ENCODE measurements at regions not wholly inside any gene's neighbourhood (a gene's known extent, or its start where the extent isn't known, plus 50 kb on each side); places are given as distances from the start of the nearest gene placed in this dataset.

DNA sequence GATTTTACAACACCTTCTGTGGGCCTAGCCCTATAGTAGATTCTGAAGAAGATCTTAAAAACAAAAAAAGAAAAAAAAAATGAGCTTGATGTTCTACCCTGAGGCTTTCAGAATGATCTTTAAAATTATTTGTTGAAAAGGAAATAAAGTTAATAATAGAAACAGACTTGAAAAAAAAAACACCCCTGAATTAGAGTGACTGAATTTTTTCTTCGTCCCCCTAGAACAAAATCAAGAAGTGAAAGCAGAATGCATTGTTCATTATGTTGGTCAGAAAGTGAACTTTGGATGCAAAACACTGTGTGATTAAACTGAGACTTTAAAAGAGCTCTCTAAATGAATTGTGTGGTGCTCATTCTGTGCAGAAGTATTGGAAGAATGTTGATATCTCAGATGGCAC lies 1384.4 kb upstream of the PIK3C3 start:
- TF ChIP-seq, protein P1, sequence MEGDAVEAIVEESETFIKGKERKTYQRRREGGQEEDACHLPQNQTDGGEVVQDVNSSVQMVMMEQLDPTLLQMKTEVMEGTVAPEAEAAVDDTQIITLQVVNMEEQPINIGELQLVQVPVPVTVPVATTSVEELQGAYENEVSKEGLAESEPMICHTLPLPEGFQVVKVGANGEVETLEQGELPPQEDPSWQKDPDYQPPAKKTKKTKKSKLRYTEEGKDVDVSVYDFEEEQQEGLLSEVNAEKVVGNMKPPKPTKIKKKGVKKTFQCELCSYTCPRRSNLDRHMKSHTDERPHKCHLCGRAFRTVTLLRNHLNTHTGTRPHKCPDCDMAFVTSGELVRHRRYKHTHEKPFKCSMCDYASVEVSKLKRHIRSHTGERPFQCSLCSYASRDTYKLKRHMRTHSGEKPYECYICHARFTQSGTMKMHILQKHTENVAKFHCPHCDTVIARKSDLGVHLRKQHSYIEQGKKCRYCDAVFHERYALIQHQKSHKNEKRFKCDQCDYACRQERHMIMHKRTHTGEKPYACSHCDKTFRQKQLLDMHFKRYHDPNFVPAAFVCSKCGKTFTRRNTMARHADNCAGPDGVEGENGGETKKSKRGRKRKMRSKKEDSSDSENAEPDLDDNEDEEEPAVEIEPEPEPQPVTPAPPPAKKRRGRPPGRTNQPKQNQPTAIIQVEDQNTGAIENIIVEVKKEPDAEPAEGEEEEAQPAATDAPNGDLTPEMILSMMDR (IDR thresholded peaks at IDR 0.05): no peak
- no peak for TF ChIP-seq POLR2AphosphoS5 (IDR thresholded peaks at IDR 0.05)
